ENCODE measurements at regions not wholly inside any gene's neighbourhood (a gene's known extent, or its start where the extent isn't known, plus 50 kb on each side); places are given as distances from the start of the nearest gene placed in this dataset.
"Not testable (repeated sequence)": the region's sequence is repeated elsewhere in the genome, so short reads cannot be mapped to it uniquely, and the experiment has no call there.

DNA sequence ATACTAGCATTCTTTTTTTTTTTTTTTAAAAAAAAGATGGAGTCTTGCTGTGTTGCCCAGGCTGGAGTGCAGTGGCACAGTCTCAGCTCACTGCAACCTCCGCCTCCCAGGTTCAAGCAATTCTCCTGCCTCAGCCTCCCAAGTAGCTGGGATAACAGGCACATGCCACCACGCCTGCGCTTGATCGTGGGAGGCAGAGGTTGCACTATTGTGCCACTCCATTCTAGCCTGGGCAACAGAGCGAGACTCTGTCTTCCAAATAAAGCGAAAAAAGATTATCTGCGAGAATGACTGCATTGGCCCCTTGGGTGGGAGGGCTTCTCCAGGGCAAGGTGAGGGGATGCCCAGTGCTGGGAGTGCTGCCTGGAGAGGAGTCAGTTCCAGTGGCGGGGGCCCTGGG is 1357.1 kb downstream of the CDH12 start:
- not testable (repeated sequence) for H3K14ac ChIP-seq (ENCODE audit: low read length in 2 of 2); H3K9me3 ChIP-seq (ENCODE audit: control insufficient read depth, low read length); H3K4me1 ChIP-seq (ENCODE audit: control insufficient read depth, insufficient read depth, low read depth, low read length); H2AFZ ChIP-seq (ENCODE audit: low read depth, low read length); H2BK120ac ChIP-seq (ENCODE audit: low read depth, low read length); H2AK5ac ChIP-seq (ENCODE audit: low read length, severe bottlenecking); H3K4ac ChIP-seq (ENCODE audit: low read depth in 1 of 2, low read length in 2 of 2); H4K8ac ChIP-seq (ENCODE audit: low read length); H2BK5ac ChIP-seq (ENCODE audit: low read depth, low read length, poor library complexity, severe bottlenecking); DNase-seq; H3K27me3 ChIP-seq (ENCODE audit: control insufficient read depth in 1 of 2, insufficient read depth in 1 of 2, low read length in 2 of 2); H4K91ac ChIP-seq (ENCODE audit: low read length); H3K18ac ChIP-seq (ENCODE audit: low read depth in 1 of 2, low read length in 2 of 2); H3K23ac ChIP-seq (ENCODE audit: low read length in 2 of 2); H3K4me2 ChIP-seq (ENCODE audit: low read length, poor library complexity, severe bottlenecking); H3K9ac ChIP-seq (ENCODE audit: low read length); H3K27ac ChIP-seq (ENCODE audit: low read length, poor library complexity, severe bottlenecking); H2BK12ac ChIP-seq (ENCODE audit: low read length in 2 of 2); H3K4me3 ChIP-seq (ENCODE audit: insufficient read depth in 1 of 2, low read depth in 1 of 2, low read length in 2 of 2); H3K79me1 ChIP-seq (replicated peaks; ENCODE audit: low read length, poor library complexity, severe bottlenecking); H2BK15ac ChIP-seq (ENCODE audit: low read depth, poor library complexity, severe bottlenecking)
- peaks cover 0 to 12% of the 10 kb centered on the region in 2 experiments for H3K36me3 ChIP-seq (ENCODE audit: control insufficient read depth in 1 of 2, insufficient read depth in 2 of 2, low read depth in 1 of 2, low read length in 2 of 2)
- 91% methylated on average over 6 of the region's 8 CpGs for WGBS

DNA sequence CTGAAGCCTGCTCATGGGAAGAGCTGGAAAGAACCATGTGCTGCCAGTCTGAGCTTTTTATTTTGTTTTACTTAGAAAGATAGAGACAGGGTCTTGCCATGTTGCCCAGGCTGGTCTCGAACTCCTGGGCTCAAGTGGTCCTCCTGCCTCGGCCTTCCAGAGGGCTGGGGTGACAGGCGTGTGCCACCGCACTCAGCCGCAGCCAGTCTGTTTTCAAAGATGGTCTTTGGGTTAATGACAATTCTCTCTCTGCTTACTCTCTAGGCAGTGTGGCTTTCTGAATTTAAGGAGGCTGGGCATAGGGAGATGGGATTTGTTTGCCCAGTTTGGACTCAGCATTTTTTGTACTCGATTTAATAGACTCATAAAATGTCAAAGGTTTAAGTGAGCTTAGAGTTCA is 1357.9 kb downstream of the CDH12 start:
- H3K79me1 ChIP-seq (replicated peaks; ENCODE audit: low read length, poor library complexity, severe bottlenecking); DNase-seq; H3K4me2 ChIP-seq (ENCODE audit: low read length, poor library complexity, severe bottlenecking); H4K8ac ChIP-seq (ENCODE audit: low read length); H3K9ac ChIP-seq (ENCODE audit: low read length); H3K23ac ChIP-seq (ENCODE audit: low read length in 2 of 2); H3K9me3 ChIP-seq (ENCODE audit: control insufficient read depth, low read length); H3K27me3 ChIP-seq (ENCODE audit: control insufficient read depth in 1 of 2, insufficient read depth in 1 of 2, low read length in 2 of 2); H3K4me1 ChIP-seq (ENCODE audit: control insufficient read depth, insufficient read depth, low read depth, low read length); H3K14ac ChIP-seq (ENCODE audit: low read length in 2 of 2); H2AFZ ChIP-seq (ENCODE audit: low read depth, low read length); H2BK120ac ChIP-seq (ENCODE audit: low read depth, low read length); H3K27ac ChIP-seq (ENCODE audit: low read length, poor library complexity, severe bottlenecking); H4K91ac ChIP-seq (ENCODE audit: low read length); H2BK15ac ChIP-seq (ENCODE audit: low read depth, poor library complexity, severe bottlenecking); H3K4ac ChIP-seq (ENCODE audit: low read depth in 1 of 2, low read length in 2 of 2); H2AK5ac ChIP-seq (ENCODE audit: low read length, severe bottlenecking); H2BK5ac ChIP-seq (ENCODE audit: low read depth, low read length, poor library complexity, severe bottlenecking); H2BK12ac ChIP-seq (ENCODE audit: low read length in 2 of 2); H3K4me3 ChIP-seq (ENCODE audit: insufficient read depth in 1 of 2, low read depth in 1 of 2, low read length in 2 of 2): not testable (repeated sequence)
- H3K18ac ChIP-seq (ENCODE audit: low read depth in 1 of 2, low read length in 2 of 2) = peak overlapping the region in 1 of 2 experiments; percentile 52
- H3K36me3 ChIP-seq (ENCODE audit: control insufficient read depth in 1 of 2, insufficient read depth in 2 of 2, low read depth in 1 of 2, low read length in 2 of 2) = peaks cover 0 to 12% of the 10 kb centered on the region in 2 experiments
- WGBS = 99% methylated on average over 5 of the region's 6 CpGs

DNA sequence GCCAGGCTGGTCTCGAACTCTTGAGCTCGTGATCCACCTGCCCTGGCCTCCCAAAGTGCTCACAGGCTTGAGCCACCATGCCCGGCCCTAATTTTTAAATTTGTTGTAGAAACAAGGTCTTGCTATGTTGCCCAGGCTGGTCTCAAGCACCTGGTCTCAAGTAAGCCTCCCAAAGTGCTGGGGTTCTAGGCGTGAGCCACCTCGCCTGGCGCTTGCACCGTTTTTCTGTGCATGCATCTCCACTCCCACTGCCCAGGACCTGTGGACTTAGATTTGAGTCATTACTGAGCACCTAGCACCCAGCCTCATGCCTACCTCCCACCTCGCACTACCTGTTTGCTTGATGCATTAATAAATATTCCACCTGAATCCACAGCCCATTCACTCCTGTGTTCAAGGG is 1359.1 kb downstream of the CDH12 start:
- H2BK12ac ChIP-seq (ENCODE audit: low read length in 2 of 2); H3K4me3 ChIP-seq (ENCODE audit: insufficient read depth in 1 of 2, low read depth in 1 of 2, low read length in 2 of 2); H3K23ac ChIP-seq (ENCODE audit: low read length in 2 of 2); H4K91ac ChIP-seq (ENCODE audit: low read length); H3K4me2 ChIP-seq (ENCODE audit: low read length, poor library complexity, severe bottlenecking); H3K4ac ChIP-seq (ENCODE audit: low read depth in 1 of 2, low read length in 2 of 2); H3K4me1 ChIP-seq (ENCODE audit: control insufficient read depth, insufficient read depth, low read depth, low read length); H2BK120ac ChIP-seq (ENCODE audit: low read depth, low read length); H3K9ac ChIP-seq (ENCODE audit: low read length); H2AK5ac ChIP-seq (ENCODE audit: low read length, severe bottlenecking); H3K9me3 ChIP-seq (ENCODE audit: control insufficient read depth, low read length); H3K14ac ChIP-seq (ENCODE audit: low read length in 2 of 2); H3K27ac ChIP-seq (ENCODE audit: low read length, poor library complexity, severe bottlenecking); H2BK15ac ChIP-seq (ENCODE audit: low read depth, poor library complexity, severe bottlenecking); H3K79me1 ChIP-seq (replicated peaks; ENCODE audit: low read length, poor library complexity, severe bottlenecking); H3K27me3 ChIP-seq (ENCODE audit: control insufficient read depth in 1 of 2, insufficient read depth in 1 of 2, low read length in 2 of 2); DNase-seq; H2BK5ac ChIP-seq (ENCODE audit: low read depth, low read length, poor library complexity, severe bottlenecking); H3K18ac ChIP-seq (ENCODE audit: low read depth in 1 of 2, low read length in 2 of 2); H2AFZ ChIP-seq (ENCODE audit: low read depth, low read length); H4K8ac ChIP-seq (ENCODE audit: low read length): not testable (repeated sequence)
- H3K36me3 ChIP-seq (ENCODE audit: control insufficient read depth in 1 of 2, insufficient read depth in 2 of 2, low read depth in 1 of 2, low read length in 2 of 2) = peaks cover 0 to 12% of the 10 kb centered on the region in 2 experiments
- no CpG with 5 or more reads among the region's 8 CpGs for WGBS

DNA sequence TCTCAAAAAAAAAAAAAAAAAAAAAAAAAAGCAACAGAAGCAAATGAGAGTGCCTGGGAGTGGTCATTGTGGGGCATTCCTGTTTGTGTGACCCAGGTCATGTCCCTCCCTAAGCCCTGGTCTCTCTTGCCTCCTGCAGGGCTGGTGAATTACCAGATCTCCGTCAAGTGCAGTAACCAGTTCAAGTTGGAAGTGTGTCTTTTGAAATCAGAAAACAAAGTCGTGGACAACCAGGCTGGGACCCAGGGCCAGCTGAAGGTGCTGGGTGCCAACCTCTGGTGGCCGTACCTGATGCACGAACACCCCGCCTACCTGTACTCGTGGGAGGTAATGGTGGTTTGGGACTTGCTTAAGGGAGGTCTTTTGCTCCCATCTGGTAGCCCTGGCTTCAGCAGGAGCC is 1362.0 kb downstream of the CDH12 start:
- not testable (repeated sequence) for H3K4me1 ChIP-seq (ENCODE audit: control insufficient read depth, insufficient read depth, low read depth, low read length); H2BK12ac ChIP-seq (ENCODE audit: low read length in 2 of 2); H2AFZ ChIP-seq (ENCODE audit: low read depth, low read length)

More for the DNA sequence above, 1362.0 kb downstream of the CDH12 start:
- not testable (repeated sequence) for H2BK120ac ChIP-seq (ENCODE audit: low read depth, low read length); H3K4ac ChIP-seq (ENCODE audit: low read depth in 1 of 2, low read length in 2 of 2); DNase-seq; H3K9me3 ChIP-seq (ENCODE audit: control insufficient read depth, low read length); H3K4me3 ChIP-seq (ENCODE audit: insufficient read depth in 1 of 2, low read depth in 1 of 2, low read length in 2 of 2); H3K18ac ChIP-seq (ENCODE audit: low read depth in 1 of 2, low read length in 2 of 2); H4K91ac ChIP-seq (ENCODE audit: low read length); H3K27ac ChIP-seq (ENCODE audit: low read length, poor library complexity, severe bottlenecking); H2BK15ac ChIP-seq (ENCODE audit: low read depth, poor library complexity, severe bottlenecking); H3K23ac ChIP-seq (ENCODE audit: low read length in 2 of 2); H2AK5ac ChIP-seq (ENCODE audit: low read length, severe bottlenecking); H4K8ac ChIP-seq (ENCODE audit: low read length); H3K79me1 ChIP-seq (replicated peaks; ENCODE audit: low read length, poor library complexity, severe bottlenecking); H3K36me3 ChIP-seq (ENCODE audit: control insufficient read depth in 1 of 2, insufficient read depth in 2 of 2, low read depth in 1 of 2, low read length in 2 of 2); H3K4me2 ChIP-seq (ENCODE audit: low read length, poor library complexity, severe bottlenecking); H3K27me3 ChIP-seq (ENCODE audit: control insufficient read depth in 1 of 2, insufficient read depth in 1 of 2, low read length in 2 of 2); H2BK5ac ChIP-seq (ENCODE audit: low read depth, low read length, poor library complexity, severe bottlenecking); H3K9ac ChIP-seq (ENCODE audit: low read length)
- 95% methylated on average over 4 of the region's 6 CpGs for WGBS
- H3K14ac ChIP-seq (ENCODE audit: low read length in 2 of 2) = peak overlapping the region in 1 of 2 experiments; percentile 65
